ENCODE measurements at regions not wholly inside any gene's neighbourhood (a gene's known extent, or its start where the extent isn't known, plus 50 kb on each side); places are given as distances from the start of the nearest gene placed in this dataset.

GRCh38 chr1:30353637-30354036 is 369.7 kb downstream of the MATN1 start:
- no peak for FAIRE-seq
- no peak for DNase-seq (ENCODE audit: low spot score in 2 of 2)

DNA sequence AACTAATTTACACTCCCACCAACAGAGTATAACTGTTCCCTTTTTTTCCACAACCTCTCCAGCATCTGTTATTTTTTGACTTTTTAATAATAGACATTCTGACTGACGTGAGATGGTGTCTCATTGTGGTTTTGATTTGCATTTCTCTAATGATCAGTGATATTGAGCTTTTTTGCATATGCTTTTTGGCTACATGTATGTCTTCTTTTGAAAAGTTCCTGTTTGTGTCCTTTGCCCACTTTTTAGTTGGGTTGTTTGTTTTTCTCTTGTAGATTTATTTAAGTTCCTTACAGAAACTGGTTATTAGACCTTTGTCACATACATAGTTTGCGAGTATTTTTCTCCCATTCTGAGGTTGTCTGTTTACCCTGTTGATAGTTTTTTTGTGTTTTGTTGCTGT is 375.2 kb downstream of the MATN1 start:
- FAIRE-seq (no peak), DNase-seq (ENCODE audit: low spot score in 2 of 2) (no peak)

- FAIRE-seq (no peak), DNase-seq (ENCODE audit: low spot score in 2 of 2) (no peak)
These were observed 377.8 kb downstream of the MATN1 start for GRCh38 chr1:30345491-30346130.

DNA sequence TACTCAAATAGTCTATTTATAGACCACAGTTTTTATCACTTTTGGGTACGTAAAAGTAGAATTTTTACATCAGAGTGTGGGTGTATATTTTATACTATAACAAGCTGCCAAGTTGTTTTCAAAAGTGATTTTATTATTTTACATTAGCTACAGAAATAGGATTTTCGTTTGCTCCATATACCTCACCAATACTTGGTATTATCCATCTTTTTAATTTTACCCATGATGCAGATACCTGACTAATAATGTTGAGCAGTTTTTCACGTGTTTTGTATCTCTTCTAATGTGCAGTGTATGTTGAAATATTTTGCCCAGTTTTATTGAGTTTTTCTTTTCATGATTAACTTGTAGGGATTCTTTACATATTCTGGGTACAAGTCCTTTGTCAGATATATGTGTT is 379.8 kb downstream of the MATN1 start:
- FAIRE-seq: no peak

GRCh38 chr1:30342535-30343141 is 380.7 kb downstream of the MATN1 start:
- no peak for DNase-seq (ENCODE audit: low spot score in 2 of 2)

More for the DNA sequence above, 379.8 kb downstream of the MATN1 start:
- DNase-seq (ENCODE audit: low spot score in 2 of 2): no peak

DNA sequence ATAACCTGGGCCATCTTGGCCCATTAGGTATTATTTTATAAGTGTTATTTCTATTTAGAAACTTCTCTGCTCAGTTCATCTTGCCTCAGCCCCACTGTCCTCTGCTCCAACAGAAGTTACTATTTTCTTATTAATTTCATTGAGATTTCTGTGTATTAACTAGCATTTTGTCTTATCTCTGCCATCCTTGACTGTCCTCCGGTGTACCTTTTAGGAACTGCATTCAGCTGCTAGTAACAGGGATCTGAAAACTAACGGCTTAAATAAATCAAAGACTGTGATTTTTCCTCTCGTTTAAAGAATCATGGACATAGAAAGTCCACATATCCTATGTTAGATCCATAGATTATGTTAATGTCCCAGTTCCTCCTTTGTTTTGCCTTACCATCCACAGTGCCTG is 382.5 kb downstream of the MATN1 start:
- FAIRE-seq (no peak), DNase-seq (ENCODE audit: low spot score in 2 of 2) (no peak)

More at GRCh38 chr1:30342535-30343141, 380.7 kb downstream of the MATN1 start:
- FAIRE-seq: no peak

- no peak for FAIRE-seq
- DNase-seq (ENCODE audit: low spot score in 2 of 2): no peak
These were observed 383.5 kb downstream of the MATN1 start for GRCh38 chr1:30339866-30340265.

DNA sequence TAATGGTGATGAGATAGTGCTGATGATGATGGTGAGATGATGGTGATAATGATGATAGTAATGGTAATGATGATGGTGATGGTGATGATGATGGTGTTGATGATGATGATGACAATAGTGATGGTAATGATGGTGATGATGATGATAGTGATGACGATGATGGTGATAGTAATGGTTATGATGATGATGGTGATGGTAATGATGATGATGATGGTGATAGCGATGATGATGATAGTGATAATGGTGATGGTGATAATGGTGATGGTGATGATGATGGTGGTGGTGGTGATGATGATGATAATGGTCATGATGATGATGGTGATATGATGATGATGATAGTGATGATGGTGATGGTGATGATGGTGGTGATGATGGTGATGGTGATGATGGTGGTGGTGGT is 384.6 kb downstream of the MATN1 start:
- no peak for FAIRE-seq
- no peak for DNase-seq (ENCODE audit: low spot score in 2 of 2)

GRCh38 chr1:30337324-30337620 is 386.1 kb downstream of the MATN1 start:
- no peak for FAIRE-seq
- no peak for DNase-seq (ENCODE audit: low spot score in 2 of 2)

- FAIRE-seq: no peak
- no peak for DNase-seq (ENCODE audit: low spot score in 2 of 2)
These were observed 386.6 kb downstream of the MATN1 start for GRCh38 chr1:30336550-30337323.

DNA sequence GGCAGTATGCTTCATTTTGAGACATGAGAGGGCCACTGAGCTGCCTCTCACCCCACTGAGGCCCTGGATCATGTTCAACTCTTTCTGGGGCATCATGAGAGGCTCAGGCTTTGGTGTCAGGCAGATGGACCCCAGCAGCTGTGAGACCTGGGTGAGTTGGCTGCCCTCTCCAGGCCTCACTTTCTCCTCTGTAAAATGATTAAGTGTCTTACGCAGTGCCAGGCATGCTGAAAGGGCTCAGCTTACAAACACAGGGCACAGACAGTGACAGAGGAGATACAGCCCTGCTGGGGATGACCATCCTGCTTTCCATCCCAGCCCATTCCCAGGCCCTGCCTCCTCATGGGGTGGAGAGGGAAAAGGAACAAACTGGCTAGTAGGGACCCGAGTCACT is 387.4 kb downstream of the MATN1 start:
- DNase-seq (ENCODE audit: low spot score in 2 of 2) (no peak), FAIRE-seq (no peak)

DNA sequence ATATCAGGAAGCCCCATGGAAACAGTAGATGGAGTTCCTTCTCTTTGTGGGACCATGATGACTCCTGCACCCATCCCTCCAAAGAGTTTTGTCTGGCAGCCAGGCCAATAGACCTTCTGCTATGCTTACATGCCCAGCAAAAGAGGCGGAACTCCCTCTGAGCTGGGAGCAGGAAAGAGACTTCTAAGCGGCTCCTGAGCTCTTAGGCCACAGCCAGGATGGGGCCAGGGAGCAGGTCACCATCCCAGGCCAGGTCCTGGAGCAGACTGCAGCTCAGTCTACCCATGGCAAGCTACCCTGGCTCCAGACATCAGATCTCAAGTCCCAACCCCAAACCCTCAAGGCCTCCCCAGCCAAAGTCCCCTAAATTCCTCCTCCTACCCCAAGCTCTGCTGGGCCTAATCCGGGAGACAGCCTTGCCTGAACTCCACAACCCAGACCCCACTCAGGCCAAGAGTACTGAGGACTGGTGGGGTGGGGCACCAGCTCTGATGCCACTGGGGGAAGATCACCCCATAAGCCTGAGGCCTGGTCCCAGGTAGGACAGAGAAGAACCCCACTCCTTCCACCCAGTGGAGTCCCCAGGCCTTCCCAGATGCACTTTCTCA is 387.9 kb downstream of the MATN1 start:
- DNase-seq (ENCODE audit: low spot score in 2 of 2): no peak
- no peak for FAIRE-seq

DNA sequence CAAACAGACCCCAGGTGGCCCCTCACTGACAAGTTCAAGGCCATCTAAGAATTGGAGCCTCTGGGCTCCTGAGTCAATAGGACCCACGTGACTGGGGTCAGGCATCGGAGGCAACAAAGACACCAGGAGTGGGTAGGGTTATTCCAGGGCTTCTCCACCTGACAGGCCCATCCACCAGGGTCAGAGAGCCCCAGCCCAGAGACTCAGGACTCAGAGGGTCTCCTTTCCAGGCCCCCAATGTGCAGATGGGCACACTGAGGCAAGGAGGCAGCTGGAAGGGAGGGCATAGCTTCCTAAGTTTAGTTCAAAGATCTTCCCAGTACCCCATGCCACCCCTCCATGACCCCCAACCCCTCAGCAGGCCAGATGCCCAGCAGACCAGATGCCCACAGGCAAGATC is 388.6 kb downstream of the MATN1 start:
- DNase-seq (ENCODE audit: low spot score in 2 of 2): no peak
- FAIRE-seq: no peak

- DNase-seq (ENCODE audit: low spot score in 2 of 2) (no peak), FAIRE-seq (no peak)
These were observed 391.0 kb downstream of the MATN1 start for GRCh38 chr1:30332116-30333094.

DNA sequence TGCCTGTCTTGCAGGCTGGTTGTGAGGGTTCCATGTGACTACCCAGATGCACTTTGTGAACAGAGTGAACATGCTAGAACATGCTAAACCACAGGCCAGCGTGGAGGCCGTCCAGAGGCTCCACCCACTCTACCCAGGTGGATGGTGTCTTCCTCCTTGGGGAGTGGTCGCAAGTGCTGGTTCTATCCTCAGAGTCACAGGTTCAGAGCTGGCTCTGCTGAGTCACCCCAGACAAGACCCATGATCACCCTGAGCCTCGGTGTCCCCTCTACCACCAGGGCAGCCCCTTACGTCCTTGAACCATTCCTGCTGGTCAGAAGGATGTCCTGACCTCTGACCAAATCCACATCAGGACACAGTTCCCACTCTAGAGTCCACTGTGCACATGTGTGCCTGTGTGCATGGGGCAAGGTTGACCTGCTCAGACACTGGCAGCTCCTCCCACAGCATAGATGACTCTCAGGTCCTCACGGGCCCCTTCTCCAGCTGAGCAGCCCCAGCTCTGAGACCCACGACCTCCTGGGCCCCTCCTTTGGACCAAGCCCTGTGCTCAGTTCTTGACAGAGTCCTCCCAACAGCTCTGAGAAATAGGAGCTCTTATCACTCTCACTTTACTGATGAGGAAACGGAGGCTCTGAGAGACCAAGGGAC is 391.8 kb downstream of the MATN1 start:
- FAIRE-seq: no peak

DNA sequence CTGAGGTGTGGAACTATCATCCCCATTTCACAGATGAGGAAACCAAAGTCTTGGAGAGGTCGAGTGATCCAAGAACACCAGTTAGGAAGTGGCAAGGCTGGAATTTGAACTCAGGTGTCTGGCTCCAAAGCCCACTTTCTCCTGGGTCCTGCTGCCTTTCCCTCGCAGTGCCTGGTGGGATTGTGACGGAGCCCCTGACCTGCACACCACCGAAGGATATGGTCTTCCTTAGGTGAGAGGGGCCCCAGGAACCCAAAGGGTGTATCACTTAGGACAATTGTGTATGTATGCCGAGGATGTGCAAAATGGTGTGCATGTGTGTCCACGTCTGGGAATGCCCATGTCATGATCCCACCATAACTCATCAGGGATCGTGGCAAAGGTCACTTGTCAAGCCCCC is 392.7 kb downstream of the MATN1 start:
- FAIRE-seq (no peak), DNase-seq (ENCODE audit: low spot score in 2 of 2) (no peak)

More for the DNA sequence above, 391.8 kb downstream of the MATN1 start:
- DNase-seq (ENCODE audit: low spot score in 2 of 2): no peak

DNA sequence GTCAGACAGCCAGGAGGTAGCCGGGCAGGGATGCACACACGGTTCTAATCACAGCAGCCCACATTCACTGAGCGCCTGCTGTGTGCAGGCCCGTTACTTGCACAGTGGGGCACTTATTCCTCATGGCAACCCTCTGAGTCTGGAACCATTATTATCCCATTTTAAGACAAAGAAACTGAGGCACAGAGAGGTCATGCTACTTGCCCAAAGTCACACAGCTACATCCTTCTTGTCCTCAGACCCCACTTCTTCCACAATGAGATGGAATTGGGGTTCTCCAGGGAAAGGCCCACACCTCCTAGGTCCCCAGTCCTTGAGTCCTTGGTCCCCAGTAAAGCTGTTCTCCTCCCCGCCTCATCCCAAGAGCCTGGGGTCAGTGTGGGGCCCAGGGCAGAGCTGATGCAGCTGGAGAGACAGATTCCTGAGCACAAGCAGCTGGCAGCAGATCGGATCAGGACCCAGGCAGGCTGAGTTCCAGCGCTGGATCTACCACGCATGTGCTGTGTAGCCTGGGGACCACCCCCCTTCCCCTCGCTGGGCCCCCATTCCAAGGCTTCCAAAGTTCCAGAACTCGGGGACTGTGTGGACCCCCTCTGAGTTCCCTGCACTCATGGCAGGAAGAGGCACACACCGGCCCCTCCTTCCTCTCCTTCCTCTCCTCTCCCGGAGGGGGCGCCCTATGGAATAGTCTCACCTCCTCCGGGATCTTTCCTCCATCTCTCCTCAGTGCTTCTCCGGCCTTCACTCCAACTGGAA is 393.4 kb downstream of the MATN1 start:
- DNase-seq (ENCODE audit: low spot score in 2 of 2) (no peak), FAIRE-seq (no peak)

- no peak for DNase-seq (ENCODE audit: low spot score in 2 of 2)
- FAIRE-seq: no peak
These were observed 394.1 kb downstream of the MATN1 start for GRCh38 chr1:30329263-30329753.

Measured in frontal cortex (tissue), 3 donors.